RPMI8226 (cell line): ENCODE measurements at regions not wholly inside any gene's neighbourhood (a gene's known extent, or its start where the extent isn't known, plus 50 kb on each side); places are given as distances from the start of the nearest gene placed in this dataset.
"Not testable (repeated sequence)": the region's sequence is repeated elsewhere in the genome, so short reads cannot be mapped to it uniquely, and the experiment has no call there.

Source experiments
- DNase-seq: peaks from one replicate; pipeline ENCODE4 v3.0.0-alpha.2; 2015

- DNase-seq, result no peak
These were observed 1099.9 kb downstream of the PLA2G4A start for GRCh38 chr1:187928696-187929095.

DNA sequence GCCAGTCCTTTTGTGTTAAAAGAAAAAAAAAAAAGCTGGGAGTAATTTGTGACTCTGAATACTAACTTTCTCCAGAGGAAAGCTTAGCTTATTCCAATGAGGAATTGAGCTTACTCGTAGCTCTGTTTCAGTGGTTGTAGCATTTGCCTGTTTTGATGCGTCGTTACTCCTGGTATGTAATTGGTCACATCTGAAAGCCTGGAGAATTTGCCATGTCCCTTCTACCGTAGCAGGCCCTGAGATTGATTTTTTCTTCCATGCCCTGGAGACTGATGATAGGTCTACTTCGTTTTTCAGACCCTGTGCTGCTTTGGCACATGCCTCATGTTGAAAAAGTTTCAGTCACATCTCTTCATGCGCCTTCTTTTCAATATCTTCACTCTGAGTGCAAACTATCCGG lies 1103.0 kb downstream of the PLA2G4A start:
- no peak for DNase-seq

GRCh38 chr1:187933562-187934419 lies 1105.0 kb downstream of the PLA2G4A start:
- DNase-seq, result no peak

- DNase-seq, result no peak
These were observed 1107.9 kb downstream of the PLA2G4A start for GRCh38 chr1:187936667-187937066.

GRCh38 chr1:187938092-187938491 lies 1109.3 kb downstream of the PLA2G4A start:
- no peak for DNase-seq

DNA sequence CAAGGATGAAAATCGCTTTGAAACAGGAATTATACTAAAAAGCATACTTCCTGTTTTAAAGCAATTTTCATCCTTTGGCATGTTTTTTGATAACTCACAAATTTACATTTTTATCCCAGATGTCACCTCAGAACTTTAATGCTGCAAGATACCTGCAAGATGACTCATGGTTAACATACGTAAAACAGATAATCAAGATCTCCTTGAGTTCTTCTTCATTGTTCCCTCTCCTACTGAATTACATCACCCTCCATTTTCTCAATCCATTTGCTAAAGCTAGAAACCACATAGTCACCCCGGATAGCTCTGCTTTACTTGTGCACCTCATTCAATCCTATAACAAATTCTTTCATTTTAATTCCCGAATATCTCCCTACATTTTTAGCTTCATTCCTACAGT lies 1114.2 kb downstream of the PLA2G4A start:
- no peak for DNase-seq

- DNase-seq, result no peak
These were observed 1115.1 kb downstream of the PLA2G4A start for GRCh38 chr1:187943606-187944403.

- not testable (repeated sequence) for DNase-seq
These were observed 1117.9 kb downstream of the PLA2G4A start for GRCh38 chr1:187946661-187947060.

DNA sequence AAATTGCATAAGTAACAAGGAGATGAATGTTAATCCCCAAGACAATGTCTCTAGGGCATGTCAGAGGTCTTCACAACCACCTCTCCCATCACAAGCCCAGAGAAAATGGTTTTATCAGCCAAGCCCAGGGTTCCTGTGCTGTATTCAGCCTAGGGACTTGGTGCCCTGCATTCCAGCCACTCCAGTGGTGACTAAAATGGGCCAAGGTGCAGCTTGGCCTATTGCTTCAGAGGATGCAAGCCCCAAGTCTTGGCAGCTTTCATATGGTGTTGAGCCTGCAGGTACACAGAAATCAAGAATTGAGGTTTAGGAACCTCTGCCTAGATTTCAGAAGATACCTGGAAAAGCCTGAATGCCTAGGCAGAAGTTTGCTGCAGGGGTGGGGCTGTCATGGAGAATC lies 1118.6 kb downstream of the PLA2G4A start:
- DNase-seq, result no peak

DNA sequence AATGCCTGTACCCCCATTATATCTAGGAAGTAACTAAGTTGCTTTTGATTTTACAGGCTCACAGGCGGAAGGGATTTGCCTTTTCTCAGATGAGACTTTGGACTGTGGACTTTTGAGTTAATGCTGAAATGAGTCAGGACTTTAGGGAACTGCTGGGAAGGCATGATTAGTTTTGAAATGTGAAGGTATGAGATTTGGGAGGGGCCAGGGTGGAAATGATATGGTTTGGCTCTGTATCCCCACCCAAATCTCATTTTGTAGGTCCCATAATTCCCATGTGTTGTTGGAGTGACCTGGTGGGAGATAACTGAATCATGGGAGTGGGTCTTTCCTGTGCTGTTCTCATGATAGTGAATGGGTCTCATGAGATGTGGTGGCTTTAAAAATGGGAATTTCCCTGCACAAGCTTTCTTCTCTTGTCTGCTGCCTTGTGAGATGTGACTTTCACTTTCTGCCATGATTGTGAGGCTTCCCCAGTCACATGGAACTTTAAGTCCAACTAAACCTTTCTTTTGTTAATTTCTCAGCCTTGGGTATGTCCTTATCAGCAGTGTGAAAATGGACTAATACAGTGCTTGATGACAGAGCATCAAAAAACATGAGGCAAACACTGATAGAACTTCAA lies 1119.5 kb downstream of the PLA2G4A start:
- no peak for DNase-seq

- no peak for DNase-seq
These were observed 1120.8 kb downstream of the PLA2G4A start for GRCh38 chr1:187949567-187949966.

DNA sequence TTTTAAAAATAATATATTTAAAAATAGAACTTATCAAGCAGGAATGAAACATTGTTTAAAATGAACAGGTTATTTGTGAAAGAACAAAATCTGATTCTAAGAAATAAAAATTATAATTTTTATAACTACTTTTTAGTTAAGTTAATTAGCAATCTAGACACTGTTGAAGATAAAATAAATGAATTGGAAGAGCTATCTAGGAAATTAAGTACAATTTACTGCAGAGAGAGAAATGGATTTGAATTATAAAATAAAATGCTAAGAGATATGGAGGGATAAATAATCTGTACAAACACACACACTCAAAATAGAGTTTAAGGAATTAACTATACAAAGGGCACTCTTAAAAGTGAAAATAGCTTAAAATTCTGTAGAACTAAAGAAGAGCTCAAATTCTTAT lies 1123.1 kb downstream of the PLA2G4A start:
- DNase-seq, result no peak

GRCh38 chr1:187952446-187952845 lies 1123.7 kb downstream of the PLA2G4A start:
- DNase-seq, result no peak

- DNase-seq, result no peak
These were observed 1128.2 kb downstream of the PLA2G4A start for GRCh38 chr1:187956975-187957374.

GRCh38 chr1:187958207-187958606 lies 1129.5 kb downstream of the PLA2G4A start:
- DNase-seq, result no peak

DNA sequence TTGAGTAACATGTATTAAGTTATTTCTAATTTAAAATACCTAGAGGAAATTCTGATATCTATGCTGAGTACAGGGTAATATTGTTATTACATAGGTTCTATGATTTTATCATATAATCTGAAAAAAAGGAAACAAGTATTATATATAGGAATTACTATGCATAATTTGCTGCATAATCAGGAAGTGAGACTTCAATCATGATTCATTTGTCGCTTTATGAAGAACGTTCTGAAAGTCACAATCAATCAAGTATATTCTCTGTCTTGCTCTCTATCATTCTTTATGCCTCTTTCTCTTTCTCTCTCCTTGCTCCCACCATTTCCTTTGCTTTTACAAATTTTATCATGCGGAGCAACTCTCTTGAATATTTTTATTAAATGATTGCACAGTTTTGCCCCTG lies 1130.3 kb downstream of the PLA2G4A start:
- no peak for DNase-seq

- no peak for DNase-seq
These were observed 1131.4 kb downstream of the PLA2G4A start for GRCh38 chr1:187960125-187960638.

- no peak for DNase-seq
These were observed 1133.1 kb downstream of the PLA2G4A start for GRCh38 chr1:187961895-187962294.

GRCh38 chr1:187971851-187972250 lies 1143.1 kb downstream of the PLA2G4A start:
- DNase-seq, result no peak

GRCh38 chr1:187977298-187977697 lies 1148.5 kb downstream of the PLA2G4A start:
- no peak for DNase-seq

GRCh38 chr1:187985145-187985896 lies 1156.6 kb downstream of the PLA2G4A start:
- no peak for DNase-seq

- no peak for DNase-seq
These were observed 1157.3 kb downstream of the PLA2G4A start for GRCh38 chr1:187985897-187986654.
